ENCODE measurements at regions not wholly inside any gene's neighbourhood (a gene's known extent, or its start where the extent isn't known, plus 50 kb on each side); places are given as distances from the start of the nearest gene placed in this dataset.
A peak's percentile ranks its signal among the peaks of the same experiment; 100 is the strongest.

GRCh38 chr16:65406116-65406515, 284.3 kb upstream of the CDH11 start:
- DNase-seq (ENCODE audit: low read depth, low spot score), result no peak
- in situ Hi-C loops (cut with HindIII; ENCODE audit: low sequenced_read_pairs), result no loop called here
- no peak for TF ChIP-seq CTCF (IDR thresholded peaks at IDR 0.05; ENCODE audit: low read depth, low read length)
- H3K4me3 ChIP-seq (ENCODE audit: low read depth, low read length), result no peak overlapping the region

- TF ChIP-seq CTCF (IDR thresholded peaks at IDR 0.05; ENCODE audit: low read depth, low read length), result no peak
- in situ Hi-C loops (cut with HindIII; ENCODE audit: low sequenced_read_pairs), result no loop called here
- no peak overlapping the region for H3K4me3 ChIP-seq (ENCODE audit: low read depth, low read length)
- peak; percentile 20 for DNase-seq (ENCODE audit: low read depth, low spot score)
Observed at GRCh38 chr16:65394281-65394680, 272.4 kb upstream of the CDH11 start.

GRCh38 chr16:65392806-65393565, 271.1 kb upstream of the CDH11 start:
- in situ Hi-C loops (cut with HindIII; ENCODE audit: low sequenced_read_pairs), result no loop called here
- no peak for TF ChIP-seq CTCF (IDR thresholded peaks at IDR 0.05; ENCODE audit: low read depth, low read length)
- peak; percentile 84 for DNase-seq (ENCODE audit: low read depth, low spot score)
- H3K4me3 ChIP-seq (ENCODE audit: low read depth, low read length), result no peak overlapping the region

GRCh38 chr16:65388592-65388991, 266.7 kb upstream of the CDH11 start:
- DNase-seq (ENCODE audit: low read depth, low spot score), result peak; percentile 92
- H3K4me3 ChIP-seq (ENCODE audit: low read depth, low read length), result no peak overlapping the region
- in situ Hi-C loops (cut with HindIII; ENCODE audit: low sequenced_read_pairs), result no loop called here
- TF ChIP-seq CTCF (IDR thresholded peaks at IDR 0.05; ENCODE audit: low read depth, low read length), result no peak

- no peak overlapping the region for H3K4me3 ChIP-seq (ENCODE audit: low read depth, low read length)
- no peak for TF ChIP-seq CTCF (IDR thresholded peaks at IDR 0.05; ENCODE audit: low read depth, low read length)
- peak; percentile 54 for DNase-seq (ENCODE audit: low read depth, low spot score)
- in situ Hi-C loops (cut with HindIII; ENCODE audit: low sequenced_read_pairs), result no loop called here
Observed at GRCh38 chr16:65386672-65387071, 264.8 kb upstream of the CDH11 start.

- no peak for DNase-seq (ENCODE audit: low read depth, low spot score)
- in situ Hi-C loops (cut with HindIII; ENCODE audit: low sequenced_read_pairs), result no loop called here
- no peak overlapping the region for H3K4me3 ChIP-seq (ENCODE audit: low read depth, low read length)
- TF ChIP-seq CTCF (IDR thresholded peaks at IDR 0.05; ENCODE audit: low read depth, low read length), result no peak
Observed at GRCh38 chr16:65384441-65384840, 262.6 kb upstream of the CDH11 start.
